ENCODE measurements at regions not wholly inside any gene's neighbourhood (a gene's known extent, or its start where the extent isn't known, plus 50 kb on each side); places are given as distances from the start of the nearest gene placed in this dataset.

DNA sequence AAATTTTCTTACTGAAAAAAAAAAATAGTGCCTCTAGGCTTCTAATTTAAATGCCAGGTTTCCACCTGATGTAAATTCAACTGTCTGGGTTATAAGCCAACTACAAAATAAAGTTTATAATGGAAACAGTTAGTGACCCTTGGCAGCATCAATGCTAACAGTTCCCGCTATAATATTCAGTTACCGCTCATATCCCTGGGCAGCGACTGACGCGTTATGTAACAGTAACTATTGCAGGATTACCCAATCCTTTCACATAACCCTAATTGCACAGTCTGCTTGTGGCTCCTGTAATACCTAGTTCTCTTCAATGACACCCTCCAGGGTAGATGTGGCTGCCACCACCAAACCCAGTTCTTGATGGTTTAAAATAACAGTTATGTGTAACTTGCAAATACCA, 208.6 kb downstream of the MOXD1 start:
- Histone ChIP-seq H3K79me2 (ENCODE audit: insufficient read depth, low read length) (no peaks in the 10 kb centered on the region), H3K9me2 (ENCODE audit: insufficient read depth) (no peaks in the 10 kb centered on the region), H4K20me1 (ENCODE audit: insufficient read depth) (no peaks in the 10 kb centered on the region), H3K4me1 (ENCODE audit: control insufficient read depth in 1 of 2, insufficient read depth in 2 of 2, low read length in 2 of 2) (peaks cover 4 to 25% of the 10 kb centered on the region in 2 experiments; a peak in 3 of 4 replicates), H3K9ac (ENCODE audit: low read length) (no peak overlapping the region), H3K36me3 (ENCODE audit: control insufficient read depth in 1 of 2, insufficient read depth in 2 of 2, low read length in 2 of 2) (no peaks in the 10 kb centered on the region), H3K27ac (ENCODE audit: low read depth, low read length) (no peak overlapping the region), H3K27me3 (ENCODE audit: insufficient read depth, low read length) (no peaks in the 10 kb centered on the region), H3K4me3 (replicated peaks in 1 of 2; ENCODE audit: low read depth in 1 of 2, low read length in 2 of 2) (no peak overlapping the region), H3K9me3 (ENCODE audit: control insufficient read depth in 1 of 2, insufficient read depth in 1 of 2, low read depth in 1 of 2, low read length in 2 of 2) (no peaks in the 10 kb centered on the region), H3K4me2 (ENCODE audit: low read length) (no peak overlapping the region), H2AFZ (ENCODE audit: low read depth, low read length, poor library complexity, severe bottlenecking) (no peak overlapping the region)
- ChIA-PET CTCF (no interaction called here), RAD21 (ENCODE audit: low non-redundant PET in 1 of 2, low total read pairs in 2 of 2, uncharacterized antibody in 2 of 2, unreplicated experiment in 2 of 2) (no interaction called here), POLR2A (no interaction called here)
- ATAC-seq = no peak
- no TSS peak for BruUV-seq (replicated peaks)
- intact Hi-C loops (cut with micrococcal nuclease) = no loop called here
- DNase-seq (ENCODE audit: low read depth, low spot score) = no peak
- no peak for TF ChIP-seq YY1 (IDR thresholded peaks at IDR 0.05; ENCODE audit: extremely low read depth, insufficient replicate concordance, low read depth, low read length)
- TF ChIP-seq CBX3 (IDR thresholded peaks at IDR 0.05; ENCODE audit: low read depth) = no peak
- no peak for TF ChIP-seq ZFX (IDR thresholded peaks at IDR 0.05)
- TF ChIP-seq FOSL1 (IDR thresholded peaks at IDR 0.05; ENCODE audit: low read depth) = no peak
- no peak for TF ChIP-seq POLR2AphosphoS5 (IDR thresholded peaks at IDR 0.05; ENCODE audit: low read depth, low read length)
- no peak for TF ChIP-seq SIN3A (IDR thresholded peaks at IDR 0.05; ENCODE audit: low read depth)
- no peak for TF ChIP-seq ZNF274 (IDR thresholded peaks at IDR 0.05; ENCODE audit: low read depth, low read length)
- TF ChIP-seq, protein P1, sequence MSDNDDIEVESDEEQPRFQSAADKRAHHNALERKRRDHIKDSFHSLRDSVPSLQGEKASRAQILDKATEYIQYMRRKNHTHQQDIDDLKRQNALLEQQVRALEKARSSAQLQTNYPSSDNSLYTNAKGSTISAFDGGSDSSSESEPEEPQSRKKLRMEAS (IDR thresholded peaks at IDR 0.05) = no peak
- no peak for TF ChIP-seq EZH2phosphoT487 (IDR thresholded peaks at IDR 0.05; ENCODE audit: borderline replicate concordance)
- no peak for TF ChIP-seq SP1 (IDR thresholded peaks at IDR 0.05; ENCODE audit: low read depth)

DNA sequence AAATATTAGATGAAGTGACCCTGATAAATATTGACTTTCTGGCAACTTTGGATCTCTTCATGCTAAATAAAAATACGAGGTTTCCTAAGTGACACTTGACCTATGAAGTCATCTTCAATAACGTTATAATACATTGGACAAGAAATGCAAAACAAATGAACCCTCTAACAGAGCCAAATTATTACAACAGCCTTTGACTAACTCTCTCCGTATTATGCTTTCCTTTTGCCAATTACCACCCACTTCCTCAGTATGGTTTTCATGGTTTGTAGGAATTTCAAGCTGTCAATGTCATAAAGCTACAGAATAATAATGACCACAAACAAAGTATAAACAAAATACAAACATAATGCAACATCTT, 210.5 kb downstream of the MOXD1 start:
- ATAC-seq = no peak

More for the DNA sequence above, 210.5 kb downstream of the MOXD1 start:
- H3K79me2 ChIP-seq (ENCODE audit: insufficient read depth, low read length) = no peaks in the 10 kb centered on the region
- H3K36me3 ChIP-seq (ENCODE audit: control insufficient read depth in 1 of 2, insufficient read depth in 2 of 2, low read length in 2 of 2) = no peaks in the 10 kb centered on the region
- no peaks in the 10 kb centered on the region for H3K27me3 ChIP-seq (ENCODE audit: insufficient read depth, low read length)
- intact Hi-C loops (cut with micrococcal nuclease) = no loop called here
- no peak overlapping the region for H3K9ac ChIP-seq (ENCODE audit: low read length)
- CTCF ChIA-PET = no interaction called here
- no peak overlapping the region for H3K4me2 ChIP-seq (ENCODE audit: low read length)
- H3K9me3 ChIP-seq (ENCODE audit: control insufficient read depth in 1 of 2, insufficient read depth in 1 of 2, low read depth in 1 of 2, low read length in 2 of 2) = no peaks in the 10 kb centered on the region
- H3K4me3 ChIP-seq (replicated peaks in 1 of 2; ENCODE audit: low read depth in 1 of 2, low read length in 2 of 2) = no peak overlapping the region
- no peak overlapping the region for H2AFZ ChIP-seq (ENCODE audit: low read depth, low read length, poor library complexity, severe bottlenecking)
- H3K9me2 ChIP-seq (ENCODE audit: insufficient read depth) = no peaks in the 10 kb centered on the region
- RAD21 ChIA-PET (ENCODE audit: low non-redundant PET in 1 of 2, low total read pairs in 2 of 2, uncharacterized antibody in 2 of 2, unreplicated experiment in 2 of 2) = no interaction called here
- POLR2A ChIA-PET = no interaction called here
- no TSS peak for BruUV-seq (replicated peaks)
- no peak for DNase-seq (ENCODE audit: low read depth, low spot score)
- peaks cover 4 to 25% of the 10 kb centered on the region in 2 experiments; a peak in 3 of 4 replicates for H3K4me1 ChIP-seq (ENCODE audit: control insufficient read depth in 1 of 2, insufficient read depth in 2 of 2, low read length in 2 of 2)
- no peak for TF ChIP-seq CBX3 (IDR thresholded peaks at IDR 0.05; ENCODE audit: low read depth)
- no peak for TF ChIP-seq ELF1 (IDR thresholded peaks at IDR 0.05; ENCODE audit: borderline replicate concordance, low read depth)
- TF ChIP-seq JUND (IDR thresholded peaks at IDR 0.05) = no peak
- TF ChIP-seq CTCF (IDR thresholded peaks at IDR 0.05 in 2 of 3, conservative IDR thresholded peaks at IDR 0.05 in 1 of 3; ENCODE audit: borderline replicate concordance in 1 of 3, insufficient read depth in 1 of 3, low read depth in 2 of 3, low read length in 2 of 3) = no peak
- TF ChIP-seq, protein P2, sequence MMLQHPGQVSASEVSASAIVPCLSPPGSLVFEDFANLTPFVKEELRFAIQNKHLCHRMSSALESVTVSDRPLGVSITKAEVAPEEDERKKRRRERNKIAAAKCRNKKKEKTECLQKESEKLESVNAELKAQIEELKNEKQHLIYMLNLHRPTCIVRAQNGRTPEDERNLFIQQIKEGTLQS (IDR thresholded peaks at IDR 0.05) = no peak
- TF ChIP-seq RAD21 (IDR thresholded peaks at IDR 0.05; ENCODE audit: low read depth) = no peak
- TF ChIP-seq CEBPB (IDR thresholded peaks at IDR 0.05; ENCODE audit: low read depth) = no peak
- TF ChIP-seq ZFX (IDR thresholded peaks at IDR 0.05) = no peak
- TF ChIP-seq TCF7L2 (IDR thresholded peaks at IDR 0.05; ENCODE audit: borderline replicate concordance, extremely low read depth, insufficient read depth, insufficient read length) = no peak
- TF ChIP-seq YY1 (IDR thresholded peaks at IDR 0.05; ENCODE audit: extremely low read depth, insufficient replicate concordance, low read depth, low read length) = no peak
- TF ChIP-seq EZH2phosphoT487 (IDR thresholded peaks at IDR 0.05; ENCODE audit: borderline replicate concordance) = no peak
- no peak for TF ChIP-seq SIN3A (IDR thresholded peaks at IDR 0.05; ENCODE audit: low read depth)
- TF ChIP-seq ZBTB33 (IDR thresholded peaks at IDR 0.05; ENCODE audit: extremely low read depth, insufficient replicate concordance, low read length) = no peak
- no peaks in the 10 kb centered on the region for H4K20me1 ChIP-seq (ENCODE audit: insufficient read depth)
- no peak overlapping the region for H3K27ac ChIP-seq (ENCODE audit: low read depth, low read length)

Measured in HCT116 (cell line).